OCI-LY3 (cell line): ENCODE measurements at regions not wholly inside any gene's neighbourhood (a gene's known extent, or its start where the extent isn't known, plus 50 kb on each side); places are given as distances from the start of the nearest gene placed in this dataset.

Experiments
- H2AFZ ChIP-seq: fragments of 200-600, 300-600 bp; shearing (Covaris generic); 2 replicates; pipeline ENCODE4 v1.6.0; 2014; ENCODE audit warnings: antibody characterized with exemption, low read depth, low read length
- H3K27ac ChIP-seq: fragments of 200-600, 300-600 bp; sonication (generic); 2 replicates; pipeline ENCODE4 v1.5.1; 2014; ENCODE audit warnings: mild to moderate bottlenecking, low read length, moderate library complexity, mixed read lengths
- H3K27me3 ChIP-seq: fragments of 200-600, 300-600 bp; sonication (generic); 2 replicates; pipeline ENCODE4 v1.6.1; 2014; ENCODE audit warnings: low read depth, low read length, mixed read lengths
- H3K36me3 ChIP-seq: fragments of 200-600, 300-600 bp; sonication (generic); replicated peaks from 2 replicates; pipeline ENCODE3; 2014; ENCODE audit warnings: low read depth, low read length, mixed read lengths
- H3K4me1 ChIP-seq: fragments of 300-600, 200-600 bp; sonication (generic); 2 replicates; pipeline ENCODE4 v1.6.1; 2014; ENCODE audit warnings: low read length, mixed read lengths
- H3K4me2 ChIP-seq: fragments of 200-600, 300-600 bp; sonication (generic); 2 replicates; pipeline ENCODE4 v1.6.1; 2014; ENCODE audit warnings: low read length, mixed read lengths
- H3K4me3 ChIP-seq: fragments of 300-600, 200-600 bp; sonication (generic); 2 replicates; pipeline ENCODE4 v1.5.1; 2014; ENCODE audit warnings: antibody characterized with exemption, mild to moderate bottlenecking, low read length, moderate library complexity
- H3K79me2 ChIP-seq: fragments of 300-600, 200-600 bp; shearing (Covaris generic); 2 replicates; pipeline ENCODE4 v1.6.1; 2014; ENCODE audit warnings: mild to moderate bottlenecking, low read length, mixed read lengths
- H3K9ac ChIP-seq: fragments of 300-600, 200-600 bp; shearing (Covaris generic); 2 replicates; pipeline ENCODE4 v1.6.0; 2014; ENCODE audit warnings: mild to moderate bottlenecking, low read length, moderate library complexity
- H3K9me3 ChIP-seq: fragments of 200-600, 300-600 bp; shearing (Covaris generic); 2 replicates; pipeline ENCODE4 v1.6.1; 2014; ENCODE audit warnings: low read length, mixed read lengths; ENCODE audit not compliant: insufficient read depth
- H4K20me1 ChIP-seq: fragments of 200-600, 300-600 bp; sonication (generic); 2 replicates; pipeline ENCODE4 v1.6.1; 2016; ENCODE audit warnings: low read length, mixed read lengths; ENCODE audit not compliant: insufficient read depth
- EZH2phosphoT487 ChIP-seq: fragments of 200-600 bp; shearing (Covaris generic); IDR thresholded peaks from 2 replicates; pipeline ENCODE4 v1.6.1; 2018; ENCODE audit warnings: antibody characterized with exemption, mixed run types, low read depth
- TF ChIP-seq, protein P1 (sequence below): fragments of 200-600, 300-600 bp; sonication (generic); IDR thresholded peaks from 2 replicates; pipeline ENCODE4 v1.5.1; 2014; ENCODE audit warnings: antibody characterized with exemption, low read length, low read depth

DNA sequence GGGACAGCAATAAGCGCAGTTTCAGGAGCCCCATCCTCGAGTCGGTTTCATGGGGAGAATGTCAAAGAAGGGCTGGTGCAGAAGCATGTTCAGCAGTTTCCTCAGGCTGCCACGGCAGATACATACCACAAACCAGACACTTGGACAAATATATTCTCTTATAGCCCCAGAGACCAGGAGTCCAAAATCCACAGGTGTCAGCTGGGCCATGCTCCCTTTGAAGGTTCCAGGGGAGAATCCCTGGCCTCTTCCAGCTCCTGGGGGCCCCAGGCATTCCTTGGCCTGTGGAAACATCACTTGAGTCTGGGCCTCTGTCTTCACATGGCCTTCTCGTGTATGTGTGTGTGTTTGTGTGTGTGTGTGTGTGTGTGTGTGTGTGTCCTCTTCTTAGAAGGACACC is 164.1 kb downstream of the UQCRFS1 start:
- Histone ChIP-seq H3K27ac (no peak overlapping the region), H3K36me3 (no peaks in the 10 kb centered on the region), H2AFZ (no peak overlapping the region), H3K27me3 (no peaks in the 10 kb centered on the region), H3K79me2 (no peaks in the 10 kb centered on the region), H3K4me3 (no peak overlapping the region), H3K4me1 (no peaks in the 10 kb centered on the region), H3K9ac (no peak overlapping the region), H3K4me2 (no peak overlapping the region), H4K20me1 (no peaks in the 10 kb centered on the region), H3K9me3 (no peaks in the 10 kb centered on the region)
- no peak for TF ChIP-seq EZH2phosphoT487
- TF ChIP-seq, protein P1, sequence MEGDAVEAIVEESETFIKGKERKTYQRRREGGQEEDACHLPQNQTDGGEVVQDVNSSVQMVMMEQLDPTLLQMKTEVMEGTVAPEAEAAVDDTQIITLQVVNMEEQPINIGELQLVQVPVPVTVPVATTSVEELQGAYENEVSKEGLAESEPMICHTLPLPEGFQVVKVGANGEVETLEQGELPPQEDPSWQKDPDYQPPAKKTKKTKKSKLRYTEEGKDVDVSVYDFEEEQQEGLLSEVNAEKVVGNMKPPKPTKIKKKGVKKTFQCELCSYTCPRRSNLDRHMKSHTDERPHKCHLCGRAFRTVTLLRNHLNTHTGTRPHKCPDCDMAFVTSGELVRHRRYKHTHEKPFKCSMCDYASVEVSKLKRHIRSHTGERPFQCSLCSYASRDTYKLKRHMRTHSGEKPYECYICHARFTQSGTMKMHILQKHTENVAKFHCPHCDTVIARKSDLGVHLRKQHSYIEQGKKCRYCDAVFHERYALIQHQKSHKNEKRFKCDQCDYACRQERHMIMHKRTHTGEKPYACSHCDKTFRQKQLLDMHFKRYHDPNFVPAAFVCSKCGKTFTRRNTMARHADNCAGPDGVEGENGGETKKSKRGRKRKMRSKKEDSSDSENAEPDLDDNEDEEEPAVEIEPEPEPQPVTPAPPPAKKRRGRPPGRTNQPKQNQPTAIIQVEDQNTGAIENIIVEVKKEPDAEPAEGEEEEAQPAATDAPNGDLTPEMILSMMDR: no peak

DNA sequence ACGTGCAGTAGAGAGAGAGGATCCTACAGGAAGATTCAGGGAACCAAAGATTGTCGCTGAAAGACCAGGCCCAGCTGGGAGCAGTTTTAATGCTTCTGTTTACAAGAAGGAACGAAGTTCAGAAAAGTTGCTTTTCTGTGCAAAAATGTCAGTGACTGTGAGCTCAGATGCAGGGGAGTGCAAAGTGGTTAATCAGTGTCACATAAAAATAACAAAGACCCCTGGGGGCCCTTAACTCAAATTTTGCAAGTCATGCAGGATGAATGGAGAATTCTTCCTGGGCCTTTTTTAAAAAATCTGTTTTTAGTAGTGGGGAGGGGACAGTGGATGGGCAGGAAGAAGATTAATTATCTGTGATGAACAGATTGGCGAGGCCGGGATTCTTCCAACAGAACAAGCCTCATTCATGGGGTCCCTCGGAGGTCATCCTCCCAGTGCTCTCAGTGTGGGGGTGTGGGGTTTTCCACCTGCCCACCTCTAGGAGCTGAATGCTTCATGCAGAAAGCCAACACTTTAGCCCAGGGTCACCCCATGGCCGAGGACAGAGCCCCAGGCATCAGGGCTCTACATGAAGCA is 167.2 kb downstream of the UQCRFS1 start:
- Histone ChIP-seq H3K79me2 (no peaks in the 10 kb centered on the region), H3K27ac (no peak overlapping the region), H3K9me3 (no peaks in the 10 kb centered on the region), H3K4me2 (no peak overlapping the region), H3K4me3 (no peak overlapping the region), H3K4me1 (no peaks in the 10 kb centered on the region), H3K9ac (no peak overlapping the region), H3K36me3 (no peaks in the 10 kb centered on the region), H4K20me1 (no peaks in the 10 kb centered on the region), H3K27me3 (0 out of 2 replicates have a peak, but pooled peaks cover 4% of the 10 kb centered on the region), H2AFZ (no peak overlapping the region)
- no peak for TF ChIP-seq EZH2phosphoT487
- TF ChIP-seq, protein P1: no peak

DNA sequence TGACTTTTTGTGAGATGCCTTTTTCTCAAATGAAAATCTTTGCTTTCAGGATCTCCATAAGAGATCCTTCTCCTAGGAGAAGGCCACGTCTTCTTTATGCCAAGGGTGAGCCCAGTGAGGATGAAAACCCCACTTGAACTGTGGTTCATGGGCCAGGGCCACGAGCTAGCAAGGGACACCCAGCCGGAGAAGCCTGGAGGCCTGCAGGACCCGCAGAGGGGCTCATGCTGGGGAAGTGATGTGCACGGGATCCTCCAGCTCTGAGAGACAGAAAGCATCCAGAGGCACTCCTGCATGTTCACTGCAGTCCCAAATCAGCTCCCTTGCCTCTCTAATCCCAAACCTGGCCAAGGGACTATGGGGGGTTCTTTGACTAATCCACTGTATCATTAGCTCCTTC is 168.9 kb downstream of the UQCRFS1 start:
- Histone ChIP-seq H3K27me3 (0 out of 2 replicates have a peak, but pooled peaks cover 4% of the 10 kb centered on the region), H3K9ac (no peak overlapping the region), H2AFZ (no peak overlapping the region), H3K4me2 (no peak overlapping the region), H3K27ac (no peak overlapping the region), H4K20me1 (no peaks in the 10 kb centered on the region), H3K36me3 (no peaks in the 10 kb centered on the region), H3K4me3 (no peak overlapping the region), H3K4me1 (no peaks in the 10 kb centered on the region), H3K79me2 (no peaks in the 10 kb centered on the region), H3K9me3 (no peaks in the 10 kb centered on the region)
- TF ChIP-seq, protein P1: no peak
- TF ChIP-seq EZH2phosphoT487: no peak

DNA sequence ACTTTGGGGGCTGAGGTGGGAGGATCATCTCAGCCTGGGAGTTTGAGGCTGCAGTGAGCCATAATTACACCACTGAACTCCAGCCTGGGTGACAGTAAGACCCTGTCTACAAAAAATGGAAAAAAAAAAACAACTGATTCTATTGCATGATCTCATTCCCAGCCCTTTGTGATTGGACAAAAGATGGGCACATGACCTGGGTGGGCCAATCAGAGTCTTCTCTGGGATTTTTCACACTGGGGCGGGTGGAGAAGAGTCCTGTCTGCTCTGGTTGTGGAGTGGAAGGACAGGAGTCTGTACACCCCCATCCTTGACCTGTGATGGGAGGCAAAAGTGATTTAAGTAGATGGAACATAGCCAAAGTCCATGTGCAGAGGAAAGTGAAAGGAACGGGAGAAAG is 170.5 kb downstream of the UQCRFS1 start:
- peaks cover 12% of the 10 kb centered on the region; the same call in 1 of the 2 replicates for H3K27me3 ChIP-seq
- no peak overlapping the region for H3K27ac ChIP-seq
- H3K4me3 ChIP-seq: no peak overlapping the region
- H3K4me2 ChIP-seq: no peak overlapping the region
- no peaks in the 10 kb centered on the region for H3K4me1 ChIP-seq
- no peak for TF ChIP-seq EZH2phosphoT487
- TF ChIP-seq, protein P1: no peak
- no peaks in the 10 kb centered on the region for H3K79me2 ChIP-seq
- H4K20me1 ChIP-seq: no peaks in the 10 kb centered on the region
- H3K9ac ChIP-seq: no peak overlapping the region
- no peaks in the 10 kb centered on the region for H3K9me3 ChIP-seq
- H3K36me3 ChIP-seq: no peaks in the 10 kb centered on the region
- no peak overlapping the region for H2AFZ ChIP-seq
